ENCODE measurements at regions not wholly inside any gene's neighbourhood (a gene's known extent, or its start where the extent isn't known, plus 50 kb on each side); places are given as distances from the start of the nearest gene placed in this dataset.
"Not testable (repeated sequence)": the region's sequence is repeated elsewhere in the genome, so short reads cannot be mapped to it uniquely, and the experiment has no call there.

DNA sequence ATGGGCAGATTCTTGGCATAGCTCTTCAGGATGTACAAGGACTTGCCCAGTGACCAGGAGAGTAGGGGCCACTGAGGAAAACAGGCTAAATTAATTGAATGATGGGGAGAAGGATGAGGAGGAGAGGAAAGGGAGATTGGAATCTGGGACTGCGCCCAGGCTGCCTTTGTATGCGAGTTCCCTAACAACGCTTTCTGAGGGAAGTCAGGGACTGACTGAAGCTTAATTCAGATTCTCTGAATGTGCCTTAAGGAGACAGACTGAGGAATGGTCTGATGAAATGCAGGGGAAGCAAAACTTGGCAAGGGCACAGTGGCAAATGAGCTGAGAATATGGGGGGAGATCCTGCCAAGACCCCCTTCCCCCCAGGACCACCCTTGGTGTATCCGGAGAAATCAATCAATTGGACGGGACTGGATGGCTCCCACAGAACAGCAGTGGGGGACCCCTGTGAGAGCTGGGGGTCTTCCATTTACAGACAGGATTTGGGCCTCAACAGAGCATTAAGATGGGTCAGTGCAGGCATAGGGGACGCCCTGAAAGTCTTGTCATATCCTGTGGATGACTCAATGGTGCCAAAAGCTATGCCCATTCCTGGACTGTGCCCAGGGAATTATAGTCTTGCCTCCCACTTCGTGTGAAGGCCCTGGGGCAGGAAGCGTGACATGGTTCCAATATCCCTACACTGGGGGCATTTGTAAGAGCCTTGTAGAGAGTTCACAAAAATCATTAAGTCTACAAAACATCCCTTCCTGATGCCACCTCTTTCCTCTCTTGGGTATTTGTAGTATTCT lies 215.5 kb upstream of the TNC start:
- H3K4me3 ChIP-seq (replicated peaks; ENCODE audit: low read depth, low read length): no peak overlapping the region
- TF ChIP-seq CTCF (IDR thresholded peaks at IDR 0.05; ENCODE audit: low read depth, low read length, missing control alignments): no peak
- DNase-seq (ENCODE audit: extremely low read depth, low read depth): no peak

- TF ChIP-seq CTCF (IDR thresholded peaks at IDR 0.05; ENCODE audit: low read depth, low read length, missing control alignments): no peak
- no peak overlapping the region for H3K4me3 ChIP-seq (replicated peaks; ENCODE audit: low read depth, low read length)
- DNase-seq (ENCODE audit: extremely low read depth, low read depth): no peak
Observed at GRCh38 chr9:115335439-115335838, 217.5 kb upstream of the TNC start.

DNA sequence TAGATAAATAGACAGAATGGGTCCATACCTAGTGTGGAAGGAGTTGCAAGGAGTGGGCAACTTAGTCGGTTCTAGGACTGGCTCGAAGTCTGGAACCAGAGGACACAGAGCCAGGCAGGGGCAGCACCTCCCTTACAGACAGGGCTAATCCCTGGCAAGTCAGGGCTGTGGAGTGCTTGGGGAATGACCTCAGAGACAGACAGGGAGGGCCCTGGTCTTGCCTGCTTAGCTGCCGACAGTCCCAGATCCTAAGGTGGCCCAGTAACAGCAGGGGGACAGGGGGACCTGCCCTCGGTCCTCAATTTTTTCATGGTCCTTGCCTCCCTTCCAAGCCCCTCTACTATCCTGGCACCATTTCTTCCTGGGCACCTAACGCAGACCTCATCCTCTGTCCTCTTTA lies 222.4 kb upstream of the TNC start:
- H3K4me3 ChIP-seq (replicated peaks; ENCODE audit: low read depth, low read length): no peak overlapping the region
- no peak for TF ChIP-seq CTCF (IDR thresholded peaks at IDR 0.05; ENCODE audit: low read depth, low read length, missing control alignments)
- DNase-seq (ENCODE audit: extremely low read depth, low read depth): no peak

DNA sequence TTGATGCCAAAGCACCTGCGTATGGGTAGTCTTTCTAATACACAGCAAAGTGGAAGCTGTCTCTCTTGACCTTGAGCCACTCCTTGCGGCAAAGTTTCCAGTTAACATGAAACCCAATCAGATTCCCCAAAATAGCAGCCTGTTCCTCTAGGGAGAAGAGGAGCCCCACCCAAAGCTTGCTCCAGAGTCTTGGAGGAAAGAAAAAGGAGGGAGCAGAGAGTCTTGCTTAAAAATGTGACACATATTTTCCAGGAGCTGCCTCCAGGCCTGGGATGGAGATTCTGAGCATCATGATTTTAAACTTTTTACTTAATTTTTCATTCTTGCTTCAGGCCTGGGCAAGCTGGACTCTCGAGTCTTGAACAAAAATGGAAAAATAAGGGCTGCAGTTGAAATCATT lies 223.5 kb upstream of the TNC start:
- no peak for DNase-seq (ENCODE audit: extremely low read depth, low read depth)

GRCh38 chr9:115347776-115348175 lies 229.8 kb upstream of the TNC start:
- DNase-seq (ENCODE audit: extremely low read depth, low read depth); H3K4me3 ChIP-seq (replicated peaks; ENCODE audit: low read depth, low read length): not testable (repeated sequence)

More for the DNA sequence above, 223.5 kb upstream of the TNC start:
- no peak for TF ChIP-seq CTCF (IDR thresholded peaks at IDR 0.05; ENCODE audit: low read depth, low read length, missing control alignments)
- H3K4me3 ChIP-seq (replicated peaks; ENCODE audit: low read depth, low read length): no peak overlapping the region

DNA sequence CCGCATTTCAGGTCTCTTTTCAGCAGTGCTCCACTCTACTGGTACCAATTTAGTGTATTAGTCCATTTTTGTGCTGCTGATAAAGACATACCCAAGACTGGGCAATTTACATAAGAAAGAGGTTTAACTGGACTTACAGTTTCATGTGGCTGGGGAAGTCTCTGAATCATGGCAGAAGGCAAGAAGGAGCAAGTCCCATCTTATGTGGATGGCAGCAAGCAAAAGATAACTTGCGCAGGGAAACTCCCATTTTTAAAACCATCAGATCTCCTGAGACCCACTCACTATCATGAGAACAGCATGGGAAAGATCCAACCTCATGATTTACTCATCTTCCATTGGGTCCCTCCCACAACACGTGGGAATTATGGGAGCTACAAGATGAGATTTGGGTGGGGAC lies 231.0 kb upstream of the TNC start:
- DNase-seq (ENCODE audit: extremely low read depth, low read depth); H3K4me3 ChIP-seq (replicated peaks; ENCODE audit: low read depth, low read length): not testable (repeated sequence)

GRCh38 chr9:115349542-115349941 lies 231.6 kb upstream of the TNC start:
- H3K4me3 ChIP-seq (replicated peaks; ENCODE audit: low read depth, low read length): no peak overlapping the region
- TF ChIP-seq CTCF (IDR thresholded peaks at IDR 0.05; ENCODE audit: low read depth, low read length, missing control alignments): no peak
- DNase-seq (ENCODE audit: extremely low read depth, low read depth): no peak

DNA sequence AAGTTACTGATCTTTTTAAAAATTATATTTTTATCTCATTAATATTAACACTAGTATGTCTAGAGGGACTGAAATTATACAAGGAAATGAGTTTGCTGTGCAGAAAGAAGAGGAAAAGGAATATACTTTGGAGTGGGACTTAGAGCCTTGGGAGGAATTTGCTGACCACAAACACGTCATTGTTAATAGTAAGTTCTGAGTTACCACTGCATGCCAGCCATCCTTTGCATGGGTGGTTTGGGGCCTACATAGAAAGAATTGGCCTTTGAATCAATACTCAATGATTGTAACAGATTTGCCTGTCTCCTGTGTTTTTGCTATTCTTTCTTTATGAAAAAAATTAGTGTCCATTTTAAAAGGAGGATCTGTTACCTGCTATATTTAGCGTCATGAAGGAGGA lies 232.6 kb upstream of the TNC start:
- TF ChIP-seq CTCF (IDR thresholded peaks at IDR 0.05; ENCODE audit: low read depth, low read length, missing control alignments): no peak
- DNase-seq (ENCODE audit: extremely low read depth, low read depth): no peak
- H3K4me3 ChIP-seq (replicated peaks; ENCODE audit: low read depth, low read length): no peak overlapping the region

All from HFF-Myc (cell line).